Activated T-helper 17 cell treated with anti-CD3 and anti-CD28 coated beads, Interleukin-2, amount 50 U/mL, for 72 hours (primary cell): ENCODE measurements at regions not wholly inside any gene's neighbourhood (a gene's known extent, or its start where the extent isn't known, plus 50 kb on each side); places are given as distances from the start of the nearest gene placed in this dataset.
A peak's percentile ranks its signal among the peaks of the same experiment; 100 is the strongest.

Source experiments
- ATAC-seq: fragments of 150-1000 bp; cut with Tn5 transposase; replicated peaks from 2 replicates; pipeline ENCODE4 v1.10.0; 2021; ENCODE audit warnings: mild to moderate bottlenecking, moderate library complexity
- H3K27ac Mint-ChIP-seq: one replicate; pipeline ENCODE4 v1.8.0; 2022; ENCODE audit warnings: mixed read lengths
- H3K27me3 Mint-ChIP-seq: one replicate; pipeline ENCODE4 v1.8.0; 2022; ENCODE audit warnings: mixed read lengths
- H3K36me3 Mint-ChIP-seq: one replicate; pipeline ENCODE4 v1.8.0; 2022; ENCODE audit warnings: low read depth, mild to moderate bottlenecking, mixed read lengths
- H3K4me1 Mint-ChIP-seq: one replicate; pipeline ENCODE4 v1.8.0; 2022; ENCODE audit warnings: mixed read lengths
- H3K4me3 Mint-ChIP-seq: one replicate; pipeline ENCODE4 v1.8.0; 2022; ENCODE audit warnings: mild to moderate bottlenecking, mixed read lengths
- H3K9me3 Mint-ChIP-seq: one replicate; pipeline ENCODE4 v1.8.0; 2022; ENCODE audit warnings: mixed read lengths

DNA sequence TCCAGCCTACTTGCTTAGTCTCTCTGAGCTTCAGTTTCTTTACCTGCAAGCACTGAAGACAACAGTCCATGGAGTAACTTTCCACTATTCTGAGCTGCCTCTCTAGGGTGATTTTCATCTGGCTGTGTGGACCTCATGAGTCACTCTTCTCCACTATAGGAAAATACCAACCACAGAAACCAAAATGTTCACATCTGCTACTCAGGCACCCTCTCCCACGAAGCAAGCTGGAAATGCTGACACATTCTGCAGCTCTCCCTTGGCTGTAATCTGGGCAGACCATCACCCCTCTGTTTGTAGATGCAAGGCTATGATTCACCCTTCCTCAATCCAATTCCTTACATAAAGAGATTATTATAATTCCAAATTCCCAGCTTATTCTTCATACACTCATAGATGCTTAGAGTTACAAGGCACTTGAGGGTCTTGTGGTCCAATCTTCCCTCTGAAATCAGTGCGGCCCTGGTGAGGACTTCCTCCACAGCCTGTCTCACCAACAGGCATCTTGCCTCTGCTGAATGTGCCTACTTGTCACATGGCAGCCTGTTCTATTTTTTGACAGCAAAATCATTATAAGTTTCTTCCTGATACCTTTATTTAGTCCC is 97.0 kb upstream of the LNX1 start:
- no peaks in the 10 kb centered on the region for H3K4me1 Mint-ChIP-seq
- peak; percentile 84 for ATAC-seq
- no peak overlapping the region for H3K4me3 Mint-ChIP-seq
- no peaks in the 10 kb centered on the region for H3K36me3 Mint-ChIP-seq
- peak overlapping the region; percentile 10 for H3K27ac Mint-ChIP-seq
- H3K9me3 Mint-ChIP-seq = peaks cover 9% of the 10 kb centered on the region
- H3K27me3 Mint-ChIP-seq = peaks cover 36% of the 10 kb centered on the region

DNA sequence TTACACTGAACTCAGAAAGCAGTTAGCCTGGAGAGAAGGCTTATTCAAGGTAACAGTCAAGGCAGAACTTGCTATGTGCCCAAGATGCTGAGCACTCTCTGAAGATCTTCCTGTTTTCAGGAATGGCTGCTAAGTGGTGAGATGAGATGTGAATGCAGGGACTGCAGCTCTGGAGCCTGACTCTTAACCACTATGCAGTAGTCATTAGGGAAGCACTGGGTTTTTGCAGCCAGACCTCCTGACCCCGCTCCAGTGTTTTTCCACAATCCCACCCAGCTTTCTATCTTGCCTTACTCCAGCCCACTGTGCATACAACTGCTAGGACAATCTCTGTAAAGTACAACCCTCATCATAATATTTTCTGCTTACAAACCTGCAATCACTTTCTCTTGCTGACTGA is 95.2 kb upstream of the LNX1 start:
- Mint-ChIP-seq H3K27me3 (peaks cover 37% of the 10 kb centered on the region), H3K4me3 (no peak overlapping the region), H3K9me3 (peaks cover 9% of the 10 kb centered on the region), H3K4me1 (no peaks in the 10 kb centered on the region), H3K36me3 (no peaks in the 10 kb centered on the region), H3K27ac (no peak overlapping the region)
- ATAC-seq = no peak

DNA sequence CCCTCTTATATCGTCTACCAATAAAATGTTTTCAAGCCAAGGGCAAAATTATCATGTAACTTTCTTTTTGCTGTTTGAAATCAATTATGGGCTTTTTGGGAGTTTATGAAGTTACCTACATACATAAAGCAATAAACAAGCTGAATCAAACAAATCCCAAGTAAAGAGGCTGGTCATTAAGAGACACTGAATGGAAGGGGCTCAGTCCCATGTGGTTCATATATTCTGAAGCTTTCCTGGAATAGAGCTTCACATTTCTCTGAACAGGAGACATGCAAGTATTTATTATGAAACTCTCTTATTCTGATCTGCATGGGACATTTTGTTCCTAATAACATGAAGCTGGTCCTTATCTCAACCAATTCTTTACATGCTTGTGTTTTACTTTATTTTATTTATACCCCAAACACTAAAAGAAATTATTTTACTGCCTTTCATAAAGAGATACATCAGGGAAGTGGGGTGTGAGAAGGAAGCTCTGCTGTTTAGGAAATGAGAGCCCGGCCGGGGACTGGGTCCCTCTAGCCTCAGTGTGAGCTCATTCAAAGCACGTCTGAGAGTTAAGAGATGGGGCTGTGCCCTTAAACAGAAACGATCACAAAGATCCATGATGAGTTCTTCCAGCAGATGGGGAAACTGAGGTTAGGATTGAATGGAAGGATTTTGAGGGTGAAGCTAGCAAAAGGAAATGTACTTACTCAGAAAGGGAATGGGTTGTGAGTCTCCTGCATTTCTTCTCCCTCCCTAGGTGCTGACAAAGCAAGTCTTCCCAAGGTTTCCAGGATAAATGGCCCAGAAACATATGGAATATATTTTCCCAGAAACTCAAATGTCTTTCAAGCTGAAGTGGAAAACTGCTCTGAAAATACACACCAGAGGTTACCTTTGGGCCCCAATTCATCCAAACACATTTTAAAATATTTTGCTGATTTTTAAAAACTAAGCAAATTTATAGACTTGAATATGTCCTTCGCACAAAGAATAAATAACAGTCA is 93.1 kb upstream of the LNX1 start:
- Mint-ChIP-seq H3K9me3 (peaks cover 5% of the 10 kb centered on the region), H3K4me1 (no peaks in the 10 kb centered on the region), H3K27ac (no peak overlapping the region), H3K27me3 (peaks cover 26% of the 10 kb centered on the region), H3K4me3 (no peak overlapping the region), H3K36me3 (no peaks in the 10 kb centered on the region)
- no peak for ATAC-seq

DNA sequence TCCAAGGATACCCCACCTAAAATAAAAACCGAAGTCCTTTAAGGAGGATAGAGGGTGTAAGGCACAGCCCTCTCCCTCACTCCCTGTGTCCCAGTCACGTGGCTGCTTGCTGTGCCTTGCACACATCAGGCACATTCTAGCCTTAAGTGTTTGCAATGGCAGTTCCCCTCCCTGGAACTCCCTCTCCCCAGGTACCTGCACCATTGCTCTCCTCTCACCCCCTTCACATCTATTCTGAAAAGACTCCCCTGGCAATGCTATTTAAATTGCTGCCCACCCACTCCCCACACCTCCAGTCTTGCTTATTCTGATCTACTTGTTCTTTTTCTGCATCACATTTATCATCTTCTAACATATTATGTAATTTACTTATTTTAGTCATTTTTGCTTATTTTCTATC is 91.6 kb upstream of the LNX1 start:
- Mint-ChIP-seq H3K9me3 (peaks cover 5% of the 10 kb centered on the region), H3K36me3 (no peaks in the 10 kb centered on the region), H3K27ac (no peak overlapping the region), H3K4me1 (no peaks in the 10 kb centered on the region), H3K4me3 (no peak overlapping the region), H3K27me3 (peaks cover 24% of the 10 kb centered on the region)
- ATAC-seq = no peak

DNA sequence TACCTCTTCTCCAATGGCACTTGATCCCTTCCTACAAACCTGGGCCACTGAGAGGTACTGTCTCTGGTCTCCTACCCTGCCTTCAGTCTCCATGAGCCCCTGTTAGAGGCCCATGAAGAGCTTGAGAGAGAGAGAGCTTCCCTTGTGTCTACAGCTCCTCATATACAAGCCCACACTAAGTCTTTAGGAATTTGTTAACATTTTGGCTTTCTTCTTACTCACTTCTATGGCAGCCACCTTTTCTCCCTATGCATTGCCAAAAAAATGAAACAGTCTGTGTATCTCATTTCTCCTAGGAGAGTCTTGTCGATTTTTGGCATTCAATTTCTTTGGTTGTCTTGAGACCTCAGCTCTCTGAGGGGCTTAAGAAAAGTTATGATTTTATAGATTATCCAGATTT is 90.9 kb upstream of the LNX1 start:
- Mint-ChIP-seq H3K36me3 (no peaks in the 10 kb centered on the region), H3K4me3 (no peak overlapping the region), H3K9me3 (peaks cover 5% of the 10 kb centered on the region), H3K27me3 (peaks cover 23% of the 10 kb centered on the region), H3K27ac (no peak overlapping the region), H3K4me1 (no peaks in the 10 kb centered on the region)
- no peak for ATAC-seq

DNA sequence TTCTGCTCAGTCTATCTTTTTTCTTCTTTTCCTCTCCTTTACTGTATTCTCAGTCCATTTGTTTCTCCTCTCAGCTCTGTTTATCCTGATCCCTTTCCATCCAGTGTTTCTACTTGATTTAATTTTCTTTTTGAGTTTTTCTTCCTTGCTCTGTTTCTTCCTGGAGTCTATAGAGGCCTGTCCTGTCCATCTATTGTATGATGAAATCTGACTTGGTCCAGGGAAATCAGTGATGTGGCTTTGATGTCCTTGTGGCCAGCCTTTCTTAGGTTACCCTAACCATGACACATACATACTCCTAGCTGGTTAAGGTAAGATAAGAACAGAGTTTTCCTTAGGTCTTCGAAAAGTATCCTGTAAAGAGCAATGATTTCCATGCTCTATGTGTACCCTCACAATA is 89.3 kb upstream of the LNX1 start:
- Mint-ChIP-seq H3K27ac (no peak overlapping the region), H3K4me1 (no peaks in the 10 kb centered on the region), H3K36me3 (no peaks in the 10 kb centered on the region), H3K9me3 (peaks cover 5% of the 10 kb centered on the region), H3K4me3 (no peak overlapping the region), H3K27me3 (peaks cover 16% of the 10 kb centered on the region)
- ATAC-seq = no peak

DNA sequence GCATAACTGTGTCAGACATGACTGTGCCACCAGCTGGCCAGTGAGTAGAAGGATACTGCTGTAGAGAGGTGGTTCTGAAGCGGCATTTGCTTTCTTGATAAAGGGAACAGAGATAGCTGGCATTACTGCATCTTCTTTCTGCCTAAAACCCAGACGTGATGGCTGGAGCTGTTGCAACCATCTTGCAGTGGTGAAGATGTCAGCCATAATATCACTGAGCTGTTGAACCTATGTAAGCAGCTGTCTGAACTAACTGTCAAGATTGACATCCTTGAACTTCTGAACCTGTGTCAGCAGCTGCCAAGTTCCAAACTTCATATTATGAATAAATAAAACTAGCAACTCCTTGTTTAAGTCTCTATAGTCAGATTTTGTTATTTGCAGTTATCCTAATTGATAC is 88.9 kb upstream of the LNX1 start:
- Mint-ChIP-seq H3K4me1 (no peaks in the 10 kb centered on the region), H3K27me3 (peaks cover 16% of the 10 kb centered on the region), H3K4me3 (no peak overlapping the region), H3K27ac (no peak overlapping the region), H3K9me3 (peaks cover 5% of the 10 kb centered on the region), H3K36me3 (no peaks in the 10 kb centered on the region)
- ATAC-seq = no peak

DNA sequence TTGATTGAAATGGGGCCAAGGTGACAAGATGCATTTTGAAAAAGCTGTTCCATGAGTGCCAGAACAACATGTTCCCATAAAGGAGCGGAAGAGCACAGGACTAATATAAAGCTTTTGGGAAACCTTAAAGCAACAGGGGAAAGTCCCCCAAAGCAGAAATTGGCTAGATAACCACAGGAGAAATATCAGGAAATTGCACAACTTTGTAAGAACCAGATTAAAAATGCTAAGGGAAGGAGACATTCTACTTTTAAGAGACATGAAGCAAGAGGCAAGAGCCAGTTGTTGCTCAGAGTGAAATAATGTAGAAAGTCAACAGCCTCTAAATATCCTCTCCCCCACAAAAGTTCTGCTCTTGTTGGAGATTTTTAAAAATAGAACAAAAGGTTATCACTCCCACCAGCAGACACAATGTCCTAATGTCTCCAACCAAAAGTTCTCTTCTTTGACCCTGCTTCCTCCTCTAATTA is 85.2 kb upstream of the LNX1 start:
- Mint-ChIP-seq H3K4me3 (no peak overlapping the region), H3K9me3 (peaks cover 5% of the 10 kb centered on the region), H3K27ac (no peak overlapping the region), H3K27me3 (peaks cover 3% of the 10 kb centered on the region), H3K4me1 (no peaks in the 10 kb centered on the region), H3K36me3 (no peaks in the 10 kb centered on the region)
- no peak for ATAC-seq

DNA sequence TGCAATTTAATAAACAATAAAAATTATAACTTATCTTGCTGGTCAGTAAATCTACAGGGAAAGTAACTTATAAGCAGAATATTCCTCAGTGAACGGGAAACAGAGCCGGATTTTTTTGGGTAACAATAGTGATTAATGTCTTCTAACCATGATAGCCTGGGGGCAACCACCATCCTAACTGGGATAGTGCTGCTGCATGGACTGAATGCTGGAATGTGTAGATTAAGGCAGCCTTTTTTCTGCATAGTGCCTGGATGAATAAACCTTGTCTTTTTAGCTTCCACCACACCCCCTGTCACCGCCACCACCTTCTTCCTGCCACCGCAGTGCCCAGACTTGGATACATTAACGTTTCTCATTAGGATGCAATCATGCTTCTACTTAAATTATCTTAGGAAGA is 83.6 kb upstream of the LNX1 start:
- Mint-ChIP-seq H3K4me1 (no peaks in the 10 kb centered on the region), H3K27me3 (peaks cover 7% of the 10 kb centered on the region), H3K4me3 (no peak overlapping the region), H3K27ac (no peak overlapping the region), H3K36me3 (no peaks in the 10 kb centered on the region), H3K9me3 (no peaks in the 10 kb centered on the region)
- no peak for ATAC-seq

DNA sequence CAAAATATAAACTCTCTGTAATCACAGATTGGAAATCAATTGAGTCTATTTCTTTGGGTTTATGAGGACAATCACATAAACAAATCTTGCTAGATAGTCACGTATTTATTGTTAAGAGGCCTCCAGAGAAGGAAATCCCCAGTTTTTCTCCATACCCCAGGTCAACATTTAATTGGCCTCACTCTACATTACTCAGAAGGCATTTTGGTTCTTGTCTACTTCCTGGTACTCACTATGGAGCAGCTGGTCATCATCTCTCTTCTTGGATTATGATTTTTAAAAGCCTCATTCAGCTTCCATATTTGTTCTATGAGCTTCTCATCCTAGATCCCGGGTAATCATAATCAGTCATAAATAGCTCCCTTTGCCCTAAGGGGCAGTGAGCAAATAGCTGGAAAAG is 81.6 kb upstream of the LNX1 start:
- no peaks in the 10 kb centered on the region for H3K4me1 Mint-ChIP-seq
- no peak for ATAC-seq
- no peaks in the 10 kb centered on the region for H3K9me3 Mint-ChIP-seq

DNA sequence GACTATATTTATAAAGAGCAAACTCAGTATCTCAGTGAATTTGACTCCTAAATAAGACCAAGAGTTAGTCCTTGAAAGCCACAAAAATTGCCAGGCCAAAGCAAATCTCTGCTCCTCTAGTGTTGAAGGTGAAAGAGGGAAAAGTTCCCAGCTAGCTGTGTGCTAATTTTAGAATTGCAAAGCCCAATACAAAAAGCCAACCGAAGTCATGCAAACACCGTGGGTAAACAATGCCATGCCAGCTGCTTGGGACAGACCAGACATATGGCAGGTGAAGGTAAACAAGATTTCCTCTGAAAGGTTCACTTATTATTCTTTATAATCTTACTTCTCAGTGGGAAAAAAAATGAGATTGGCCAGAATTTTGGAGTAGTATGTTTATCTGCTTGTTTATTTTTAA is 80.5 kb upstream of the LNX1 start:
- Mint-ChIP-seq H3K27ac (no peak overlapping the region), H3K4me1 (no peaks in the 10 kb centered on the region), H3K27me3 (peaks cover 7% of the 10 kb centered on the region), H3K36me3 (no peaks in the 10 kb centered on the region), H3K4me3 (no peak overlapping the region), H3K9me3 (peaks cover 4% of the 10 kb centered on the region)
- ATAC-seq = no peak

More for the DNA sequence above, 81.6 kb upstream of the LNX1 start:
- no peak overlapping the region for H3K4me3 Mint-ChIP-seq
- no peak overlapping the region for H3K27ac Mint-ChIP-seq
- no peaks in the 10 kb centered on the region for H3K36me3 Mint-ChIP-seq
- peaks cover 7% of the 10 kb centered on the region for H3K27me3 Mint-ChIP-seq

DNA sequence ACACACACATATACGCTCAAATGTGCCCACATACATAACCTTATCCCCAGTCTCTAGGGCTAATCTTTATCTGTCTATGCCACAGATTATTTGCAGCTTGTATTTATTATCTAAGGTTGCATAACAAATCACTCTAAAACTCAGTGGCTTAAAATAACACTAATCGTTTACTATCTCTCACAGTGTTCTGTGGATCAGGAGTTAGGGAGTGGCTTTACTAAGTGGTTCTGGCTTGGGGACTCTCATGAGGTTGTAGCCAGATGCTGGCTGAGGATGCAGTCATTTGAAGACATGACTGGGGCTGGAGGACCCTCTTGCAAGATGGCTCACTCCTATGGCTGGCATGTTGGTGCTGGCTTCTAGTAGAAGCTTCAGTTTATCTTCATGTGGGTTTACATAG is 68.5 kb upstream of the LNX1 start:
- no peaks in the 10 kb centered on the region for H3K4me1 Mint-ChIP-seq
- no peak overlapping the region for H3K27ac Mint-ChIP-seq

DNA sequence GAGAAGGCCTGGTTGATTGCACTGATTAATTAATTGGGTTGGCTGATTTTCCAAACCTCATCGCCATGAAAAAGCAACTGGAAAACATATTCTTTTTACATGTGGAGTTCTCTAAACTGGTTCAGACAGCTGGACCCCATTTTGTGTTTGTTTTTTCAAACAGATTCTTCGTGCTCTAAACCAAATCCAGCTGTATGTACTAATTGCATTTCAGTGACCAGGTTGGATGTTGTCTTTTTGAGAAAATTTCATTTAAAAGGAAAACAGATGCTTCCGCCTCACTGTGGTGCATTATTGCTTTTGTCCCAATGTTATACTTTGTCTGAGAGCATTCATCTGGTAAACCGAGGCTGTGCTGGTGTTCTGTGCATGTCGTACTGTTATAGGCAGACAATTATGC is 67.8 kb upstream of the LNX1 start:
- H3K27me3 Mint-ChIP-seq = peaks cover 7% of the 10 kb centered on the region
- ATAC-seq = no peak
- no peak overlapping the region for H3K27ac Mint-ChIP-seq
- no peaks in the 10 kb centered on the region for H3K36me3 Mint-ChIP-seq
- no peak overlapping the region for H3K4me3 Mint-ChIP-seq
- no peaks in the 10 kb centered on the region for H3K4me1 Mint-ChIP-seq
- H3K9me3 Mint-ChIP-seq = no peaks in the 10 kb centered on the region

More for the DNA sequence above, 68.5 kb upstream of the LNX1 start:
- peaks cover 7% of the 10 kb centered on the region for H3K27me3 Mint-ChIP-seq
- H3K36me3 Mint-ChIP-seq = no peaks in the 10 kb centered on the region
- no peak overlapping the region for H3K4me3 Mint-ChIP-seq
- ATAC-seq = no peak
- no peaks in the 10 kb centered on the region for H3K9me3 Mint-ChIP-seq

DNA sequence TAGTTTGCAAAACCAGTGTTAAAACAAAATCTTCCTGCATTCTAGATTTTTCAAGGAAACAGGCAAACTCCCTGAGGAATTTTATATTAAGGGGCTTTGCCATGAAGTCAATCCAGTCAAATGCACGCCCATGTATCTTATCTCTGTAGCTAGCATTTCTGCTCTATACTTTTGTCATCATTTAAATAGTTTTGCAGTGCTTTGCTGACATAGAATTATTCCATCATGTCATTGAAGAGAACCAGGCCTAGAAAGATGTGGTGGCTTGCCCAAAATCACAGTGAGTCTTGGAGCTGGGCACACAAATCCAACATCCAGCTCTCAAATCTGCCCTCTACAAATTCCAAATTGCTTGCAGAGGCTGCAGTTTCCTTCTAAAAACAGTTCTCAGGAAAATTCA is 66.7 kb upstream of the LNX1 start:
- ATAC-seq = no peak
- Mint-ChIP-seq H3K36me3 (no peaks in the 10 kb centered on the region), H3K27me3 (peaks cover 7% of the 10 kb centered on the region), H3K4me3 (no peak overlapping the region), H3K9me3 (no peaks in the 10 kb centered on the region), H3K27ac (no peak overlapping the region), H3K4me1 (no peaks in the 10 kb centered on the region)

DNA sequence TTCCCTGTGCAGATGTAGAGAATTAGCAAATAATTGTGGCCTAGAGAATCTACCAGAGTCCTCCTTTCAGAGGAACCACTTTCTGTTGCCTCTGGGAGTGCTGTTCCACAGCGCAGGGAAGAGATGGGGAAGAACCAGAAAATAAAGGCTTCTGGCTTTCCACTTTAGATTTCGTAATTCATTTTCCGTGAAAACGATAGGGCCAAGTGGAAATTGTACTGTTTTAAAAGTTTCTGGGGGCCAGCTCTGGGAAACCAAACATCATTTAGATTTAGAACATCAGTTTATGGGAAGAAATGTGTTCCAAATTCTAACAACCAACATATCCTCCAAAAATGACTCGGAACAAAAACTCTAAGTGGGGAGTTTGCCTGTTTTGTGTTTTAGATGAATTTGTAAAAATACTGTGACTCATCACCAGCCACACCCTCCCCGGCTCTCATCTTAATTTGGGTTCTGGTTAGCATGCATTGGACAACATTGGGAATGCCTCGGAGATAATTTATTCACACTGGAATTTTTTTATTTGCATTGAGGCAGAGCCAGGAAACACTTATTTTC is 65.2 kb upstream of the LNX1 start:
- ATAC-seq = no peak
- no peak overlapping the region for H3K4me3 Mint-ChIP-seq
- H3K27ac Mint-ChIP-seq = no peak overlapping the region
- peaks cover 10% of the 10 kb centered on the region for H3K27me3 Mint-ChIP-seq
- H3K4me1 Mint-ChIP-seq = no peaks in the 10 kb centered on the region
- no peaks in the 10 kb centered on the region for H3K36me3 Mint-ChIP-seq
- no peaks in the 10 kb centered on the region for H3K9me3 Mint-ChIP-seq
